HG03095 (cell line): ENCODE measurements at regions not wholly inside any gene's neighbourhood (a gene's known extent, or its start where the extent isn't known, plus 50 kb on each side); places are given as distances from the start of the nearest gene placed in this dataset.

Source experiments
- ATAC-seq: cut with Tn5 transposase; IDR thresholded peaks from one replicate; pipeline ENCODE4 v1.9.1; 2021; ENCODE audit warnings: moderate library complexity; ENCODE audit not compliant: unreplicated experiment

DNA sequence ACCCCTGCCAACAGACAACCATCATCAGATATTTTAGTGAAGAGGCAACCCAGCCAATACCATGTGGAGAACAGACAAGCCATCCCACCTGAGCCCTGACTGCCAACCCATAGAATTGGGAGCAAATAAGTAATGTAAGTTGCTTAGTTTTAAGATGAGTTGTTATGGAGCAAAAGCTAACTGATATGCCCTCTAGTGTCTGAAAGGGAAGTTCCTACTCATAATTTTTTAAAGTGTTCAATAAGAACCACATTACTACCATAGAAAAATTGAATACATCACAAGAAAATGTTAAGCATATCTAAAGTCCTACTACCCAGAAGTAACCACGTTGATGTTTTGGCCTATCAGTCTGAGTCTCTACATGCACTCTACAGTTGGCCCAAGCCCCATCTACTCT, 50.8 kb upstream of the SLC36A4 start:
- ATAC-seq = no peak

GRCh38 chr11:93249459-93250220, 51.8 kb upstream of the SLC36A4 start:
- no peak for ATAC-seq

- ATAC-seq = no peak
These were observed 52.5 kb upstream of the SLC36A4 start for GRCh38 chr11:93250326-93250725.

- no peak for ATAC-seq
These were observed 54.1 kb upstream of the SLC36A4 start for GRCh38 chr11:93251922-93252321.

DNA sequence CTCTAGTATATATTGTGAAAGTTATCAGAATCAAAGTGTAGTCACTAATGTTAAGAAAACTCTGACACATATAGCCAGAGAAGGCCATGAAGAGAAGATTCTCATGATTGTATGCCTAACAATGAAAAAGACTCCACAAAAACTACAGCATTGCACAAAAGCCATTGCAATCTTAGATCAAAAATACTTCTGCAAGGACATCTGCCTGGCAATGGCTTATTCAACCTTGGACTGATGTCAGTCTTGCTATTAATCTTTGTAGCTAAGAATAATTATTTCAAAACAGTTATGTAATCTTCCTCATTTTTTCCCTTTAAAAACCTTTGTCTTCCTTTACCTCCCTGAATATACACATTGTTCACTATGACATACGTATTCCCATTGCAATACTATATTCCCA, 55.3 kb upstream of the SLC36A4 start:
- no peak for ATAC-seq

DNA sequence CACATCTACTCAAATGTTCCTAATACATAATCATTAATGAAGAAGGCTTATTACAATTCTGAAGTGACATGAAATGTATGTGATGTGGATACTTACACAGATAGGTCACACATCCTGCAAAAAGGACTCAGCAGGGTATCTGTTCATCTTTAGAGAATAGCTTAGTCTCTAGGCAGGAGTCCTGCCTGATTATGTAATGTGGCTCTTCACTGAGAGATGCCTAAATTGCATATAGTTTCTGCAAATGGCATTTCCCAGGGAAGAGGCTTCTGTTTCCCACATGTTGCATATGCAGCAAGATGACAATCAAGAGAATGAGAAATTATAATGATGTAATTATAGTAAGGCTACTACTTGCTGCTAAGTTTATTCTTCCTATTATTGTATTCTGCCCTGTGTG, 58.8 kb upstream of the SLC36A4 start:
- no peak for ATAC-seq

- ATAC-seq = no peak
These were observed 63.2 kb upstream of the DEUP1 start for GRCh38 chr11:93267383-93267782.

GRCh38 chr11:93268287-93269040, 62.1 kb upstream of the DEUP1 start:
- no peak for ATAC-seq

- no peak for ATAC-seq
These were observed 58.9 kb upstream of the DEUP1 start for GRCh38 chr11:93271596-93271995.

DNA sequence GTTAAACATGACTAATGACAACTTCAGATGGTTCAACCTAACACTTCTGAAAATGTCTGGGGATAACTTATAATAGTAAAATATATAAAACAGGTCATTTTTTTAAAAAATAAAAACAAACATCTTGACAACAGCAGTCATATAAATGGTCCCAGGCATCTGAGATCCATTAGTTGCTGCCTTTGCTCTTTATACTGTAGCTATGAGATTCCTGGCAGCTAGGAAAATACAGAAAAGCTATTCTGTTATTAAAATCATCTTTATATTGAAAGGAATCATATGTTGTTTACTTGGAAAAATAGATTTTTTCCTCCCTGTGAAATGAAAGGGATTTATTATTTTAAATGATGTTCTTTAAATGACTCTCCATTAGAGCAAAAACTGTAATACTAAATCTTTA, 55.7 kb upstream of the DEUP1 start:
- no peak for ATAC-seq

DNA sequence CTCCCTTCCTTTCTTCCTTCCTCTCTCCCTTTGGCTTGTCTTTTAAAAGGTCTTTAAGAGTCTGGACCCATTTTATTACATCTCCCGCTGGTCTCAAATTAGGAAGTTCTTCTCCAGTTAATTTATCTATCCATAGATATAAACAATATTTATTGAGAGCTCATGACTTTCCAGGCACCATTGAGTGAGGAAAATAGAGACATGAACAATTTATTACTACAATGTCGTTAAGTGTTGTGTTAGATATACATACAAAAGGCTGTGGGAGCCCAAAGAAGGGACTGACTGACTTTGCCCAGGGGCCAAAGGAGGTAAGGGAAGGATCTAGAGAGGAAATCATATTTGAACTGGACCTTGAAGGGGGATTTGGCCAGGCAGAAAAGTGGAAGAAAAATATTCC, 51.6 kb upstream of the DEUP1 start:
- ATAC-seq = no peak

GRCh38 chr11:93279851-93280347, 50.6 kb upstream of the DEUP1 start:
- ATAC-seq = peak; percentile 84
